ENCODE measurements at regions not wholly inside any gene's neighbourhood (a gene's known extent, or its start where the extent isn't known, plus 50 kb on each side); places are given as distances from the start of the nearest gene placed in this dataset.

- no peak for TF ChIP-seq CTCF (conservative IDR thresholded peaks at IDR 0.05; ENCODE audit: low read depth in 2 of 2)
- no peak for TF ChIP-seq EZH2phosphoT487 (IDR thresholded peaks at IDR 0.05; ENCODE audit: unreplicated experiment)
- no peak for TF ChIP-seq REST (IDR thresholded peaks at IDR 0.05; ENCODE audit: unreplicated experiment)
- no peak for TF ChIP-seq EZH2 (IDR thresholded peaks at IDR 0.05; ENCODE audit: low read depth, unreplicated experiment)
- TF ChIP-seq JUNB (IDR thresholded peaks at IDR 0.05; ENCODE audit: unreplicated experiment): no peak
Observed at GRCh38 chr20:55160996-55161395, 685.6 kb downstream of the DOK5 start.

All from GM23338 (cell line).